Glutamatergic neuron (in vitro differentiated cells): ENCODE measurements at regions not wholly inside any gene's neighbourhood (a gene's known extent, or its start where the extent isn't known, plus 50 kb on each side); places are given as distances from the start of the nearest gene placed in this dataset.

Experiments used
- DNase-seq: peaks from one replicate; pipeline ENCODE4 v3.0.0; 2022
- H3K27ac Mint-ChIP-seq: one replicate; pipeline ENCODE4 v1.8.0; 2020; ENCODE audit warnings: mild to moderate bottlenecking, mixed read lengths, inconsistent platforms; ENCODE audit not compliant: unreplicated experiment
- H3K27me3 Mint-ChIP-seq: one replicate; pipeline ENCODE4 v1.8.0; 2020; ENCODE audit warnings: mild to moderate bottlenecking, moderate library complexity, mixed read lengths, inconsistent platforms; ENCODE audit not compliant: unreplicated experiment
- H3K36me3 Mint-ChIP-seq: one replicate; pipeline ENCODE4 v1.8.0; 2020; ENCODE audit warnings: mild to moderate bottlenecking, mixed read lengths, inconsistent platforms; ENCODE audit not compliant: unreplicated experiment
- H3K4me1 Mint-ChIP-seq: one replicate; pipeline ENCODE4 v1.8.0; 2020; ENCODE audit warnings: mild to moderate bottlenecking, low read depth, mixed read lengths, inconsistent platforms; ENCODE audit not compliant: unreplicated experiment
- H3K4me3 Mint-ChIP-seq: one replicate; pipeline ENCODE4 v1.8.0; 2020; ENCODE audit warnings: mild to moderate bottlenecking, mixed read lengths, inconsistent platforms; ENCODE audit not compliant: unreplicated experiment
- H3K9me3 Mint-ChIP-seq: one replicate; pipeline ENCODE4 v1.8.0; 2020; ENCODE audit warnings: mild to moderate bottlenecking, moderate library complexity, mixed read lengths, inconsistent platforms; ENCODE audit not compliant: unreplicated experiment
- CTCF ChIP-seq: fragments of 200-600 bp; sonication (generic); IDR thresholded peaks from one replicate; pipeline ENCODE4 v1.5.0; 2021; ENCODE audit not compliant: partially characterized antibody, unreplicated experiment

- Mint-ChIP-seq H3K27me3 (peaks cover 2% of the 10 kb centered on the region), H3K36me3 (no peaks in the 10 kb centered on the region), H3K9me3 (peaks cover 4% of the 10 kb centered on the region), H3K4me1 (peaks cover 2% of the 10 kb centered on the region), H3K4me3 (no peak overlapping the region), H3K27ac (no peak overlapping the region)
- DNase-seq, result no peak
- TF ChIP-seq CTCF, result no peak
Measured at GRCh38 chr9:84435902-84436301, 95.3 kb upstream of the SLC28A3 start.

GRCh38 chr9:84436386-84437109, 96.0 kb upstream of the SLC28A3 start:
- H3K27ac Mint-ChIP-seq, result no peak overlapping the region
- TF ChIP-seq CTCF, result no peak
- no peak for DNase-seq
- no peak overlapping the region for H3K4me3 Mint-ChIP-seq
- no peaks in the 10 kb centered on the region for H3K36me3 Mint-ChIP-seq
- H3K4me1 Mint-ChIP-seq, result peaks cover 2% of the 10 kb centered on the region
- H3K27me3 Mint-ChIP-seq, result peaks cover 2% of the 10 kb centered on the region
- peaks cover 4% of the 10 kb centered on the region for H3K9me3 Mint-ChIP-seq

- DNase-seq, result no peak
- Mint-ChIP-seq H3K27me3 (peaks cover 2% of the 10 kb centered on the region), H3K4me3 (no peak overlapping the region), H3K36me3 (no peaks in the 10 kb centered on the region), H3K4me1 (peaks cover 2% of the 10 kb centered on the region), H3K9me3 (peaks cover 4% of the 10 kb centered on the region), H3K27ac (no peak overlapping the region)
- no peak for TF ChIP-seq CTCF
Measured at GRCh38 chr9:84438391-84438790, 97.8 kb upstream of the SLC28A3 start.

GRCh38 chr9:84439250-84439649, 98.7 kb upstream of the SLC28A3 start:
- no peak for TF ChIP-seq CTCF
- Mint-ChIP-seq H3K27me3 (peaks cover 2% of the 10 kb centered on the region), H3K4me3 (no peak overlapping the region), H3K4me1 (peaks cover 2% of the 10 kb centered on the region), H3K27ac (no peak overlapping the region), H3K9me3 (peaks cover 4% of the 10 kb centered on the region), H3K36me3 (no peaks in the 10 kb centered on the region)
- no peak for DNase-seq

GRCh38 chr9:84442712-84443111, 102.2 kb upstream of the SLC28A3 start:
- H3K27me3 Mint-ChIP-seq, result peaks cover 2% of the 10 kb centered on the region
- H3K4me1 Mint-ChIP-seq, result peaks cover 2% of the 10 kb centered on the region
- no peak for TF ChIP-seq CTCF
- H3K4me3 Mint-ChIP-seq, result no peak overlapping the region
- no peaks in the 10 kb centered on the region for H3K36me3 Mint-ChIP-seq
- H3K9me3 Mint-ChIP-seq, result peaks cover 3% of the 10 kb centered on the region
- no peak for DNase-seq
- H3K27ac Mint-ChIP-seq, result no peak overlapping the region
